CD4-positive, alpha-beta memory T cell (primary cell): ENCODE measurements at regions not wholly inside any gene's neighbourhood (a gene's known extent, or its start where the extent isn't known, plus 50 kb on each side); places are given as distances from the start of the nearest gene placed in this dataset.
A peak's percentile ranks its signal among the peaks of the same experiment; 100 is the strongest.

Experiments
- CTCF ChIA-PET: fragments of 350-600 bp; sonication (Branson Sonifier 250); formaldehyde crosslinking; loops from one replicate; lab custom pipeline; 2021; ENCODE audit warnings: inconsistent platforms; ENCODE audit not compliant: partially characterized antibody; lab: Charles Lee
- POLR2A ChIA-PET: fragments of 350-600 bp; sonication (Branson Sonifier 250); formaldehyde crosslinking; loops from one replicate; lab custom pipeline; 2021; ENCODE audit not compliant: partially characterized antibody; lab: Charles Lee
- DNase-seq, 5 donors: peaks; one replicate each; pipeline versions ENCODE4 v3.0.0 to v3.0.0-alpha.2; 2020 to 2022; ENCODE audit warnings: mixed read lengths in 1 of 5
- H3K27ac ChIP-seq: one replicate; pipeline ENCODE4 v1.7.0; 2013; ENCODE audit warnings: low read depth, low read length
- H3K27me3 ChIP-seq: 2 replicates; pipeline ENCODE4 v1.7.0; 2013; ENCODE audit warnings: mild to moderate bottlenecking, low read length, moderate library complexity; ENCODE audit not compliant: insufficient read depth
- H3K36me3 ChIP-seq: 2 replicates; pipeline ENCODE4 v1.7.0; 2013; ENCODE audit warnings: mild to moderate bottlenecking, low read length, moderate library complexity; ENCODE audit not compliant: insufficient read depth
- H3K4me1 ChIP-seq: 2 replicates; pipeline ENCODE4 v1.7.0; 2013; ENCODE audit warnings: mild to moderate bottlenecking, low read length, moderate library complexity; ENCODE audit not compliant: insufficient read depth
- H3K4me3 ChIP-seq, 2 donors: one replicate each; pipeline ENCODE4 v1.7.0; 2013; ENCODE audit warnings: low read length in 2 of 2, mild to moderate bottlenecking in 1 of 2
- H3K9me3 ChIP-seq, 2 donors: one replicate each; pipeline ENCODE4 v1.7.0; 2013; ENCODE audit warnings: low read length in 2 of 2, control low read depth in 1 of 2; ENCODE audit not compliant: control insufficient read depth in 1 of 2
- H3K27ac Mint-ChIP-seq, 7 donors: one replicate each; pipeline ENCODE4 v1.8.0; 2020 to 2021; ENCODE audit warnings: mixed read lengths in 7 of 7, mild to moderate bottlenecking in 6 of 7, inconsistent platforms in 3 of 7, moderate library complexity in 3 of 7
- H3K27me3 Mint-ChIP-seq, 2 donors: one replicate each; pipeline ENCODE4 v1.8.0; 2020 to 2021; ENCODE audit warnings: mixed read lengths in 2 of 2
- H3K36me3 Mint-ChIP-seq, 2 donors: one replicate each; pipeline ENCODE4 v1.8.0; 2020 to 2021; ENCODE audit warnings: mixed read lengths in 2 of 2, inconsistent platforms in 1 of 2, mild to moderate bottlenecking in 1 of 2
- H3K4me1 Mint-ChIP-seq, 4 donors: one replicate each; pipeline ENCODE4 v1.8.0; 2020 to 2021; ENCODE audit warnings: mixed read lengths in 4 of 4, mild to moderate bottlenecking in 1 of 4
- H3K4me3 Mint-ChIP-seq, 8 donors: one replicate each; pipeline ENCODE4 v1.8.0; 2020 to 2021; ENCODE audit warnings: mixed read lengths in 8 of 8, mild to moderate bottlenecking in 7 of 8, moderate library complexity in 6 of 8, inconsistent platforms in 3 of 8
- H3K9me3 Mint-ChIP-seq, 8 donors: one replicate each; pipeline ENCODE4 v1.8.0; 2020 to 2021; ENCODE audit warnings: mixed read lengths in 8 of 8, mild to moderate bottlenecking in 5 of 8, inconsistent platforms in 3 of 8, moderate library complexity in 1 of 8
- intact Hi-C: fragments of 100-400 bp; cut with micrococcal nuclease; formaldehyde crosslinking; loops from one replicate; pipeline ENCODE4 v1.15.1; 2023

GRCh38 chr9:570187-570586 lies 271.3 kb upstream of the DMRT1 start:
- H3K27me3 ChIP-seq, result no peaks in the 10 kb centered on the region
- H3K4me3 Mint-ChIP-seq, result no peak overlapping the region
- H3K4me3 ChIP-seq, result no peak overlapping the region
- no peaks in the 10 kb centered on the region for H3K36me3 ChIP-seq
- H3K9me3 ChIP-seq, result no peaks in the 10 kb centered on the region
- intact Hi-C loops, result no loop called here
- ChIA-PET POLR2A (no interaction called here), CTCF (no interaction called here)
- H3K9me3 Mint-ChIP-seq, result peaks cover 0 to 6% (median 2%) of the 10 kb centered on the region in 8 donors
- no peaks in the 10 kb centered on the region for H3K4me1 ChIP-seq
- H3K4me1 Mint-ChIP-seq, result peaks cover 0 to 6% (median 2%) of the 10 kb centered on the region in 4 donors
- no peak overlapping the region for H3K27ac Mint-ChIP-seq
- H3K36me3 Mint-ChIP-seq, result peaks cover 6 to 22% of the 10 kb centered on the region in 2 donors
- no peak overlapping the region for H3K27ac ChIP-seq
- H3K27me3 Mint-ChIP-seq, result peaks cover 2 to 8% of the 10 kb centered on the region in 2 donors
- no peak for DNase-seq

GRCh38 chr9:571066-571465 lies 270.4 kb upstream of the DMRT1 start:
- Mint-ChIP-seq H3K36me3 (peaks cover 2 to 14% of the 10 kb centered on the region in 2 donors), H3K27ac (peak overlapping the region in 1 of 7 donors; percentile 29), H3K9me3 (peaks cover 0 to 4% (median under 1%) of the 10 kb centered on the region in 8 donors), H3K4me1 (peaks cover 0 to 6% (median 2%) of the 10 kb centered on the region in 4 donors), H3K27me3 (peaks cover 2 to 6% of the 10 kb centered on the region in 2 donors), H3K4me3 (no peak overlapping the region)
- Histone ChIP-seq H3K4me3 (no peak overlapping the region), H3K9me3 (no peaks in the 10 kb centered on the region), H3K36me3 (no peaks in the 10 kb centered on the region), H3K27ac (no peak overlapping the region), H3K27me3 (no peaks in the 10 kb centered on the region), H3K4me1 (no peaks in the 10 kb centered on the region)
- DNase-seq, result no peak
- intact Hi-C loops, result no loop called here
- ChIA-PET CTCF (no interaction called here), POLR2A (no interaction called here)

- Mint-ChIP-seq H3K4me3 (no peak overlapping the region), H3K9me3 (peaks cover 0 to 3% (median 0%) of the 10 kb centered on the region in 8 donors), H3K4me1 (peaks cover 0 to 6% (median 2%) of the 10 kb centered on the region in 4 donors), H3K27ac (no peak overlapping the region), H3K36me3 (peaks cover 2 to 9% of the 10 kb centered on the region in 2 donors), H3K27me3 (peaks cover 2 to 6% of the 10 kb centered on the region in 2 donors)
- intact Hi-C loops, result no loop called here
- POLR2A ChIA-PET, result no interaction called here
- Histone ChIP-seq H3K27ac (no peak overlapping the region), H3K4me3 (no peak overlapping the region), H3K4me1 (no peaks in the 10 kb centered on the region), H3K27me3 (no peaks in the 10 kb centered on the region), H3K9me3 (no peaks in the 10 kb centered on the region), H3K36me3 (no peaks in the 10 kb centered on the region)
- CTCF ChIA-PET, result no interaction called here
- DNase-seq, result no peak
These were observed 269.8 kb upstream of the DMRT1 start for GRCh38 chr9:571741-572140.

- Histone ChIP-seq H3K4me3 (no peak overlapping the region), H3K9me3 (no peaks in the 10 kb centered on the region), H3K4me1 (no peaks in the 10 kb centered on the region), H3K36me3 (no peaks in the 10 kb centered on the region), H3K27me3 (no peaks in the 10 kb centered on the region), H3K27ac (no peak overlapping the region)
- peaks cover 0 to 3% (median 0%) of the 10 kb centered on the region in 8 donors for H3K9me3 Mint-ChIP-seq
- peaks cover 0 to 4% of the 10 kb centered on the region in 2 donors for H3K27me3 Mint-ChIP-seq
- CTCF ChIA-PET, result no interaction called here
- H3K36me3 Mint-ChIP-seq, result peaks cover 0 to 3% of the 10 kb centered on the region in 2 donors
- POLR2A ChIA-PET, result no interaction called here
- intact Hi-C loops, result no loop called here
- no peak overlapping the region for H3K27ac Mint-ChIP-seq
- no peak overlapping the region for H3K4me3 Mint-ChIP-seq
- no peak for DNase-seq
- H3K4me1 Mint-ChIP-seq, result peaks cover 0 to 1% (median 0%) of the 10 kb centered on the region in 4 donors
These were observed 267.6 kb upstream of the DMRT1 start for GRCh38 chr9:573691-574410.

- intact Hi-C loops, result no loop called here
- DNase-seq, result no peak
- Mint-ChIP-seq H3K27me3 (peaks cover 1 to 4% of the 10 kb centered on the region in 2 donors), H3K27ac (no peak overlapping the region), H3K36me3 (peaks cover 2 to 9% of the 10 kb centered on the region in 2 donors), H3K9me3 (peaks cover 0 to 3% (median 0%) of the 10 kb centered on the region in 8 donors), H3K4me1 (no peaks in the 10 kb centered on the region), H3K4me3 (no peak overlapping the region)
- ChIA-PET CTCF (no interaction called here), POLR2A (no interaction called here)
- H3K27me3 ChIP-seq, result no peaks in the 10 kb centered on the region
- no peaks in the 10 kb centered on the region for H3K36me3 ChIP-seq
- H3K9me3 ChIP-seq, result no peaks in the 10 kb centered on the region
- H3K4me1 ChIP-seq, result no peaks in the 10 kb centered on the region
- H3K4me3 ChIP-seq, result no peak overlapping the region
- H3K27ac ChIP-seq, result no peak overlapping the region
These were observed 266.4 kb upstream of the DMRT1 start for GRCh38 chr9:575139-575538.

- intact Hi-C loops, result no loop called here
- H3K4me3 ChIP-seq, result no peak overlapping the region
- H3K4me1 Mint-ChIP-seq, result no peaks in the 10 kb centered on the region
- POLR2A ChIA-PET, result no interaction called here
- no peak for DNase-seq
- H3K9me3 ChIP-seq, result no peaks in the 10 kb centered on the region
- CTCF ChIA-PET, result interaction anchor here (1.0 kb wide), 1 partner anchor 429 kb away, joined by 3 read pairs; no protein-coding TSS in a partner anchor
- no peak overlapping the region for H3K27ac Mint-ChIP-seq
- H3K27ac ChIP-seq, result no peak overlapping the region
- H3K27me3 Mint-ChIP-seq, result peaks cover 0 to 2% of the 10 kb centered on the region in 2 donors
- peaks cover 2 to 6% of the 10 kb centered on the region in 2 donors for H3K36me3 Mint-ChIP-seq
- no peaks in the 10 kb centered on the region for H3K36me3 ChIP-seq
- no peak overlapping the region for H3K4me3 Mint-ChIP-seq
- no peaks in the 10 kb centered on the region for H3K4me1 ChIP-seq
- H3K9me3 Mint-ChIP-seq, result peaks cover 0 to 4% (median 0%) of the 10 kb centered on the region in 8 donors
- H3K27me3 ChIP-seq, result no peaks in the 10 kb centered on the region
These were observed 260.7 kb upstream of the DMRT1 start for GRCh38 chr9:580652-581342.

- intact Hi-C loops, result no loop called here
- POLR2A ChIA-PET, result no interaction called here
These were observed 259.6 kb upstream of the DMRT1 start for GRCh38 chr9:581673-582497.

More at GRCh38 chr9:581673-582497, 259.6 kb upstream of the DMRT1 start:
- DNase-seq, result no peak
- peaks cover 2 to 6% of the 10 kb centered on the region in 2 donors for H3K36me3 Mint-ChIP-seq
- H3K4me3 Mint-ChIP-seq, result no peak overlapping the region
- H3K9me3 Mint-ChIP-seq, result peaks cover 0 to 4% (median 0%) of the 10 kb centered on the region in 8 donors
- no peaks in the 10 kb centered on the region for H3K4me1 Mint-ChIP-seq
- Histone ChIP-seq H3K27ac (no peak overlapping the region), H3K9me3 (no peaks in the 10 kb centered on the region), H3K27me3 (no peaks in the 10 kb centered on the region), H3K4me1 (no peaks in the 10 kb centered on the region), H3K4me3 (no peak overlapping the region), H3K36me3 (no peaks in the 10 kb centered on the region)
- peaks cover 0 to 2% of the 10 kb centered on the region in 2 donors for H3K27me3 Mint-ChIP-seq
- CTCF ChIA-PET, result interaction anchor here (1.0 kb wide), 1 partner anchor 428 kb away, joined by 3 read pairs; no protein-coding TSS in a partner anchor
- H3K27ac Mint-ChIP-seq, result peak overlapping the region in 1 of 7 donors; percentile 17
